BJ (cell line): ENCODE measurements at regions not wholly inside any gene's neighbourhood (a gene's known extent, or its start where the extent isn't known, plus 50 kb on each side); places are given as distances from the start of the nearest gene placed in this dataset.

Source experiments
- CTCF ChIA-PET: fragments of 350-600 bp; formaldehyde crosslinking; extraction: SDS; loops from one replicate; lab custom pipeline; 2021; ENCODE audit warnings: antibody characterized with exemption, inconsistent platforms; lab: Yijun Ruan, JAX
- POLR2A ChIA-PET: fragments of 300-600 bp; sonication (Branson Sonifier 250); formaldehyde crosslinking; extraction: SDS; loops from one replicate; lab custom pipeline; 2021; ENCODE audit warnings: antibody characterized with exemption; lab: Charles Lee
- DNase-seq: peaks from one replicate; pipeline ENCODE4 v3.0.0-alpha.2; 2011; ENCODE audit warnings: low read depth
- H3K27me3 ChIP-seq: 2 replicates; pipeline ENCODE4 v1.6.0; 2011; ENCODE audit warnings: low read length; ENCODE audit not compliant: control insufficient read depth, insufficient read depth
- H3K36me3 ChIP-seq: 2 replicates; pipeline ENCODE4 v1.5.1; 2011; ENCODE audit warnings: low read length; ENCODE audit not compliant: control insufficient read depth, insufficient read depth
- H3K4me3 ChIP-seq: 2 replicates; pipeline ENCODE4 v1.5.1; 2011; ENCODE audit warnings: low read depth, mild to moderate bottlenecking, control low read depth, low read length
- TF ChIP-seq, protein P1 (sequence below): IDR thresholded peaks from 2 replicates; pipeline ENCODE4 v1.5.1; 2011; ENCODE audit warnings: low read depth, mild to moderate bottlenecking, control low read depth, inconsistent platforms, low read length, moderate library complexity; ENCODE audit not compliant: insufficient read depth

GRCh38 chr3:59138966-59139365 lies 89.1 kb upstream of the CFAP20DC start:
- POLR2A ChIA-PET = no interaction called here
- Histone ChIP-seq H3K4me3 (no peak overlapping the region), H3K36me3 (no peaks in the 10 kb centered on the region), H3K27me3 (no peaks in the 10 kb centered on the region)
- DNase-seq = no peak
- CTCF ChIA-PET = interaction anchor here (0.7 kb wide), 1 partner anchor 78 kb away, joined by 4 read pairs; no protein-coding TSS in a partner anchor
- TF ChIP-seq, protein P1, sequence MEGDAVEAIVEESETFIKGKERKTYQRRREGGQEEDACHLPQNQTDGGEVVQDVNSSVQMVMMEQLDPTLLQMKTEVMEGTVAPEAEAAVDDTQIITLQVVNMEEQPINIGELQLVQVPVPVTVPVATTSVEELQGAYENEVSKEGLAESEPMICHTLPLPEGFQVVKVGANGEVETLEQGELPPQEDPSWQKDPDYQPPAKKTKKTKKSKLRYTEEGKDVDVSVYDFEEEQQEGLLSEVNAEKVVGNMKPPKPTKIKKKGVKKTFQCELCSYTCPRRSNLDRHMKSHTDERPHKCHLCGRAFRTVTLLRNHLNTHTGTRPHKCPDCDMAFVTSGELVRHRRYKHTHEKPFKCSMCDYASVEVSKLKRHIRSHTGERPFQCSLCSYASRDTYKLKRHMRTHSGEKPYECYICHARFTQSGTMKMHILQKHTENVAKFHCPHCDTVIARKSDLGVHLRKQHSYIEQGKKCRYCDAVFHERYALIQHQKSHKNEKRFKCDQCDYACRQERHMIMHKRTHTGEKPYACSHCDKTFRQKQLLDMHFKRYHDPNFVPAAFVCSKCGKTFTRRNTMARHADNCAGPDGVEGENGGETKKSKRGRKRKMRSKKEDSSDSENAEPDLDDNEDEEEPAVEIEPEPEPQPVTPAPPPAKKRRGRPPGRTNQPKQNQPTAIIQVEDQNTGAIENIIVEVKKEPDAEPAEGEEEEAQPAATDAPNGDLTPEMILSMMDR = no peak

GRCh38 chr3:59137415-59137814 lies 87.6 kb upstream of the CFAP20DC start:
- DNase-seq = no peak
- no peak overlapping the region for H3K4me3 ChIP-seq
- TF ChIP-seq, protein P1 = no peak
- POLR2A ChIA-PET = no interaction called here
- no peaks in the 10 kb centered on the region for H3K36me3 ChIP-seq
- no peaks in the 10 kb centered on the region for H3K27me3 ChIP-seq
- CTCF ChIA-PET = no interaction called here

- POLR2A ChIA-PET = no interaction called here
- no peak for DNase-seq
- no peaks in the 10 kb centered on the region for H3K27me3 ChIP-seq
- TF ChIP-seq, protein P1 = no peak
- H3K36me3 ChIP-seq = no peaks in the 10 kb centered on the region
- no peak overlapping the region for H3K4me3 ChIP-seq
- CTCF ChIA-PET = no interaction called here
Observed at GRCh38 chr3:59136081-59136480, 86.3 kb upstream of the CFAP20DC start.

GRCh38 chr3:59135096-59135495 lies 85.3 kb upstream of the CFAP20DC start:
- DNase-seq = no peak
- Histone ChIP-seq H3K4me3 (no peak overlapping the region), H3K36me3 (no peaks in the 10 kb centered on the region), H3K27me3 (no peaks in the 10 kb centered on the region)
- ChIA-PET POLR2A (no interaction called here), CTCF (no interaction called here)
- TF ChIP-seq, protein P1 = no peak

DNA sequence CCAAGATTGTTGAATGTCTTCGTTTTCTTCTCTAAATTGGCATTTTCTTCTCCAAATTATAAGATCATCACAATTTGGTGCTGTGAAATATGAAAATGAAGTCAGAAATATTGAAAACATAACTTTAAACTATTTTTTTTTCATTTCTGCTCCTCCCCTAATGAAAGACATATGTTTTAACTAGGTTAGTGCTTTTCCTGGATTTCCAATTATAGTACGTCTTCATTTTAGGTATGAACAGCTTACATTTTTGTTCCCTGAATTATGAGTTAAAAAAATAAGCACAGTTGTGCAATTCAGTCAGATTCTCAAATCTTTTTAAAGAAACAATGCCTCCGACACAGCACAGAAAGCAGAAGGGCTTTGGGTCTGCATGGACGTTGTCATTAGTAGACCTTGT lies 83.5 kb upstream of the CFAP20DC start:
- ChIA-PET POLR2A (interaction anchor here (0.6 kb wide), 1 partner anchor 9 kb away, joined by 3 read pairs; no protein-coding TSS in a partner anchor), CTCF (no interaction called here)
- no peak overlapping the region for H3K4me3 ChIP-seq
- TF ChIP-seq, protein P1 = no peak
- no peak for DNase-seq
- H3K27me3 ChIP-seq = no peaks in the 10 kb centered on the region
- H3K36me3 ChIP-seq = no peaks in the 10 kb centered on the region
